ENCODE measurements at regions not wholly inside any gene's neighbourhood (a gene's known extent, or its start where the extent isn't known, plus 50 kb on each side); places are given as distances from the start of the nearest gene placed in this dataset.

DNA sequence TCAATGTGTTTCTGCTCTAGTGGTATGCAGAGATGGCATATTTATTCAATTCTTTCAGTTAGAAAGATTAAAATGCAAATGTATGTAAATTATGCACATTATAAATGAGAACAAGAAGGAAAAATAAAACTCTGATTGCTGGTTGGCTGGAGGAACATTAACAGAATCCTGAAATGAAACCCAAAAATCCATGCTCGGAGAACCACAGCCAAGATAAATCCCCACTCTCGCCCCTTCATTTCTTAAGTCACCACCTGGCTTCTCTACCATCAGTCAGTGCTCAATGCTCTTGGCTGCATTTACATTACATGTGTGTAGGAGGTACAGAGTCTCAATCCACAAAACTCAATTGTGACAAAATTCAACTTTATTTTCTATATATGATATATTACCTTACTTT is 184.9 kb downstream of the TRIM36 start:
- Histone ChIP-seq H3K27ac (no peak overlapping the region), H3K4me3 (no peak overlapping the region), H3K36me3 (ENCODE audit: insufficient read depth, low read length) (no peaks in the 10 kb centered on the region), H3K9ac (ENCODE audit: insufficient read length) (no peak overlapping the region), H3K9me3 (ENCODE audit: low read depth, low read length) (no peaks in the 10 kb centered on the region)
- TF ChIP-seq POLR2AphosphoS5 (IDR thresholded peaks at IDR 0.05; ENCODE audit: borderline replicate concordance, low read depth, low read length) (no peak), EZH2 (IDR thresholded peaks at IDR 0.05) (no peak), FOXP2 (optimal IDR thresholded peaks at IDR 0.05; ENCODE audit: control extremely low read depth, extremely low read length, insufficient read depth) (no peak)
- DNase-seq (ENCODE audit: low read depth, low spot score) = no peak

DNA sequence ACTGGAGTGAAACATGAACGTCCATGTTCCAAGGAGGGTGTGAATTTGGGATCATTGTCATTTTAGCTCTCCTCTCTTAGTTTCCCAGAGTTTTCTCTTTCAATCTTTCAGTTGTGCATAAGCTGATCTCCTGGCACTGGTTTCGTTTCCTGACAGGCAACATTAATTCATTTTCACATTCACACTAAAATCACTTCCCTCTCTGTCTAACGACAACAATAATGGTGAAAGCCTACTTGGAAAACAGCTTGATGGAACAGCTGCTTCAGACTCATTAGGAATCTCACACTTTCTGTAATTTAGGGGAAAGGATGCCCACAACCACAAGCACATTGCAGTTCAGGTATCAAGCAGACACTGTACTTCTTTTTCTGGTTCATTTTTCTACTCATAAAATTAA is 188.6 kb downstream of the TRIM36 start:
- Histone ChIP-seq H3K27ac (no peak overlapping the region), H3K9me3 (ENCODE audit: low read depth, low read length) (no peaks in the 10 kb centered on the region), H3K9ac (ENCODE audit: insufficient read length) (no peak overlapping the region), H3K4me3 (no peak overlapping the region), H3K36me3 (ENCODE audit: insufficient read depth, low read length) (no peaks in the 10 kb centered on the region)
- no peak for DNase-seq (ENCODE audit: low read depth, low spot score)
- no peak for TF ChIP-seq FOXP2 (optimal IDR thresholded peaks at IDR 0.05; ENCODE audit: control extremely low read depth, extremely low read length, insufficient read depth)
- TF ChIP-seq EZH2 (IDR thresholded peaks at IDR 0.05) = no peak
- TF ChIP-seq POLR2AphosphoS5 (IDR thresholded peaks at IDR 0.05; ENCODE audit: borderline replicate concordance, low read depth, low read length) = no peak

DNA sequence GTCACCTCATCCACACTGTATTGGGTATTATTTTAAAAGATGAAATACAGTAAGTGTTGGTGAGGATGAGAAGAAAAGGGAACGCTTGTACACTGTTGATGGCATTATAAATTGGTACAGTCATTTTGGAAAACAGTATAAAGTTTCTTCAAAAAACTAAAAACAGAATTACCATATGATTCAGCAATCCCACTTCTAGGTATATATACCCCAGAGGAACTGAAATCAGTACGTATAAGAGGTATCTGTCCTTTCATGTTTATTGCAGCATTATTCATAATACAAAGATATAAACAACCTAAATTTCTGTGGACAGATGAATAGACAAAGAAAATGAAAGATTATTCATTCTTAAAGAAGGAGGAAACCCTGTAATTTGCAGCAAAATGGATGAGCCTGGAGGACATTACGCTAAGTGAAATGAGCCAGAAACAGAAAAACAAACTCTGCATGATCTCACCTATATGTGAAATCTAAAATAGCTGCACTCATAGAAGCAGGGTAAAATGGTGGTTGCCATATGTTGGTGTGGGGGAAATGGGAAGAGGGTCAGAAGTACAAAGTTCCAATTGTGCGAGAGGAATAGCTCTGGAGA is 191.6 kb downstream of the TRIM36 start:
- H3K9ac ChIP-seq (ENCODE audit: insufficient read length) = no peak overlapping the region
- H3K27ac ChIP-seq = no peak overlapping the region

DNA sequence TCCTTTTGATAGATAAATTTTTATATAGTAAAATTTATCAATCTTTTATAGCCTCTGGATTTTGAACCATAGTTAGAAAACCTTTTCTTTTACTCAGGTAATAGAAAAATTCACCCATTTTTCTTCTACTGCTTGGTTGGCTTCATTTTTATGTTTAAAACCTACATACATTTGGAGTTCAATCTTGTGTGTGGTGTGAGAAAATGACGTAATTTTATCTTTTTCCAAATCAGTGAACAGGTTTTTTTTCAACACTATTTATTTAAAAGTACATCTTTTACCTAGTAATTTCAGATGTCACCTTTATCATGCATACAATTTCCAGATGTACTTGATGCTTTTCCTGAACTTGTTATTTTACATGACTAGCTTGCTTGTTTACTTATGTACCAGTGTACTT is 200.2 kb downstream of the TRIM36 start:
- H3K4me3 ChIP-seq = no peak overlapping the region
- no peak overlapping the region for H3K27ac ChIP-seq
- H3K9ac ChIP-seq (ENCODE audit: insufficient read length) = no peak overlapping the region
- DNase-seq (ENCODE audit: low read depth, low spot score) = no peak
- H3K9me3 ChIP-seq (ENCODE audit: low read depth, low read length) = no peaks in the 10 kb centered on the region
- H3K36me3 ChIP-seq (ENCODE audit: insufficient read depth, low read length) = no peaks in the 10 kb centered on the region
- no peak for TF ChIP-seq FOXP2 (optimal IDR thresholded peaks at IDR 0.05; ENCODE audit: control extremely low read depth, extremely low read length, insufficient read depth)
- no peak for TF ChIP-seq EZH2 (IDR thresholded peaks at IDR 0.05)
- TF ChIP-seq POLR2AphosphoS5 (IDR thresholded peaks at IDR 0.05; ENCODE audit: borderline replicate concordance, low read depth, low read length) = no peak

More for the DNA sequence above, 191.6 kb downstream of the TRIM36 start:
- DNase-seq (ENCODE audit: low read depth, low spot score) = no peak
- H3K36me3 ChIP-seq (ENCODE audit: insufficient read depth, low read length) = no peaks in the 10 kb centered on the region
- H3K4me3 ChIP-seq = no peak overlapping the region
- H3K9me3 ChIP-seq (ENCODE audit: low read depth, low read length) = no peaks in the 10 kb centered on the region
- TF ChIP-seq FOXP2 (optimal IDR thresholded peaks at IDR 0.05; ENCODE audit: control extremely low read depth, extremely low read length, insufficient read depth) (no peak), POLR2AphosphoS5 (IDR thresholded peaks at IDR 0.05; ENCODE audit: borderline replicate concordance, low read depth, low read length) (no peak), EZH2 (IDR thresholded peaks at IDR 0.05) (no peak)

DNA sequence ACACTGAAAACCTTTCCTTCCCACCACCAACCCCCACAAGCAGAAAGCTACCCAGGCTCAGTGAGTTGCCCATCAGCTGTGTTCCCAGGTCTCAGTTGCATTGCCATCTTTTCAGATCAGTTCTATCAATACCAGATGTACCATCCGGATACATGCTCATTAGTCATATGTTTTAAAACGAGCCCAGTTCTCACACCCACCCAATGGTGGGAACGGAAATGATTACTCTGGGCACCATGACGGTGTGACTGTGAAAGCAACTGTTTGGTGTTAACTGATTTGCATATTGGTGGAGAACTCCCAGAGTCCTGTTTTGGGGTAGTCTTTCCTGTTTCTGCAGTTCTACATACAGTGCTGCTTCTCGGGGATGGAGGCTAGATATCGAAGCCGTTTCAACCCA is 212.3 kb downstream of the TRIM36 start:
- Histone ChIP-seq H3K9ac (ENCODE audit: insufficient read length) (no peak overlapping the region), H3K9me3 (ENCODE audit: low read depth, low read length) (no peaks in the 10 kb centered on the region), H3K4me3 (no peak overlapping the region), H3K36me3 (ENCODE audit: insufficient read depth, low read length) (no peaks in the 10 kb centered on the region), H3K27ac (no peak overlapping the region)
- no peak for TF ChIP-seq POLR2AphosphoS5 (IDR thresholded peaks at IDR 0.05; ENCODE audit: borderline replicate concordance, low read depth, low read length)
- TF ChIP-seq FOXP2 (optimal IDR thresholded peaks at IDR 0.05; ENCODE audit: control extremely low read depth, extremely low read length, insufficient read depth) = peak; percentile 45
- TF ChIP-seq EZH2 (IDR thresholded peaks at IDR 0.05) = no peak
- DNase-seq (ENCODE audit: low read depth, low spot score) = no peak

DNA sequence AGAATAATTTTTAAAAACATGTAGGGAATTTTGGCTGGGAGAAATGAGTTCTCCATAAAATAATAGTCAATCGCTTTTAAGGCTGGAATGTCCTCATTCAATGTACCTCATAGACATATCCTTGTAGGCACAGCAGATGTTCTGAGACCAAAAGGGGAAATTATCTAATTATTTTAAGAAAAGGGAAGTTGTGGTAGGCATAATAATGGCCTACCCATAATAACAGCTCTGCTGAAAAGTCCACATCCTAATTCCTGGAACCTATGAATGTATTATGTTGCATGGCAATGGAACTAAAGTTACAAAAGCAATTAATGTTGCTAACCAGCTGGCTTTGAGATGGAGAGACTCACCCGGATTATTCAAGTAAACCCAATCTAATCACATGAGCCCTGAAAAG is 216.1 kb downstream of the TRIM36 start:
- Histone ChIP-seq H3K9ac (ENCODE audit: insufficient read length) (no peak overlapping the region), H3K27ac (no peak overlapping the region), H3K9me3 (ENCODE audit: low read depth, low read length) (no peaks in the 10 kb centered on the region), H3K4me3 (no peak overlapping the region), H3K36me3 (ENCODE audit: insufficient read depth, low read length) (no peaks in the 10 kb centered on the region)
- DNase-seq (ENCODE audit: low read depth, low spot score) = no peak
- TF ChIP-seq EZH2 (IDR thresholded peaks at IDR 0.05) (no peak), POLR2AphosphoS5 (IDR thresholded peaks at IDR 0.05; ENCODE audit: borderline replicate concordance, low read depth, low read length) (no peak), FOXP2 (optimal IDR thresholded peaks at IDR 0.05; ENCODE audit: control extremely low read depth, extremely low read length, insufficient read depth) (no peak)

DNA sequence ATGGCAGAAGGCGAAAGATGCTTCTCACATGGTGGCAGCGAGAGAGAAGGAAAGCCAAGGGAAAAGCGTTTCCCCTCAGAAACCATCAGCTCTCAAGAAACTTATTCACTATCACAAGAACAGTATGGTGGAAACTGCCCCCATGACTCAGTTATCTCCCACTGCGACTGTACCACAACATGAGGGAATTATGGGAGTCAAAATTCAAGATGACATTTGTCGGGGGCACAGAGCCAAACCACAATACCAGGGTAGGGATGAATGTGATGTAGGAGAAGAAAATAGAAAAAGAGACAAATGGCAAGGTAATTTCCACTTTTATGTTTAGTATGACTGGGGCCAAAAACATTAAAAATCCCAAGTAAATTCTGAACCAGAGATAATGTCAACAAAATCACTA is 216.8 kb downstream of the TRIM36 start:
- Histone ChIP-seq H3K9ac (ENCODE audit: insufficient read length) (no peak overlapping the region), H3K27ac (no peak overlapping the region), H3K36me3 (ENCODE audit: insufficient read depth, low read length) (no peaks in the 10 kb centered on the region), H3K9me3 (ENCODE audit: low read depth, low read length) (no peaks in the 10 kb centered on the region), H3K4me3 (no peak overlapping the region)
- no peak for DNase-seq (ENCODE audit: low read depth, low spot score)
- TF ChIP-seq POLR2AphosphoS5 (IDR thresholded peaks at IDR 0.05; ENCODE audit: borderline replicate concordance, low read depth, low read length) = no peak
- no peak for TF ChIP-seq FOXP2 (optimal IDR thresholded peaks at IDR 0.05; ENCODE audit: control extremely low read depth, extremely low read length, insufficient read depth)
- no peak for TF ChIP-seq EZH2 (IDR thresholded peaks at IDR 0.05)

DNA sequence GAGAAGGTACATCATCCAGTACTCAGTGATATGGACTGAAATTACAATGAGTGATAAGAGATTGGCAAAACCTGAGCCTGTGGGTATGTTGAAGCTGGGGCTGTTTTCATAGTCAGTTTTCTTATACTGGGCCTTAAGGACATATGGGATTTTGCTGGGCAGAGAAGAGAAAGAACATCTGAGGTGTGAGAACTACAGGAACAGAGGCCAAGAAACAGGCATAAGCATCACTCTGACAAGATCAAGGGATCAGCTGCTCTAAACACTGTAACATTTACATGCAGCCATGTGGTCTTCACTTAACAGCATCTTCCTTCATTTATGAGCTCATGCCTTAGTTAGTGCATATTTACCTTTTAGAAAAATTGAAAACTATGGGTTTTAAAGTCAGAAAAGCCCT is 220.0 kb downstream of the TRIM36 start:
- Histone ChIP-seq H3K27ac (no peak overlapping the region), H3K36me3 (ENCODE audit: insufficient read depth, low read length) (no peaks in the 10 kb centered on the region), H3K9me3 (ENCODE audit: low read depth, low read length) (no peaks in the 10 kb centered on the region), H3K4me3 (no peak overlapping the region), H3K9ac (ENCODE audit: insufficient read length) (no peak overlapping the region)
- TF ChIP-seq POLR2AphosphoS5 (IDR thresholded peaks at IDR 0.05; ENCODE audit: borderline replicate concordance, low read depth, low read length) (no peak), EZH2 (IDR thresholded peaks at IDR 0.05) (no peak), FOXP2 (optimal IDR thresholded peaks at IDR 0.05; ENCODE audit: control extremely low read depth, extremely low read length, insufficient read depth) (no peak)
- DNase-seq (ENCODE audit: low read depth, low spot score) = no peak
